ENCODE measurements at regions not wholly inside any gene's neighbourhood (a gene's known extent, or its start where the extent isn't known, plus 50 kb on each side); places are given as distances from the start of the nearest gene placed in this dataset.

DNA sequence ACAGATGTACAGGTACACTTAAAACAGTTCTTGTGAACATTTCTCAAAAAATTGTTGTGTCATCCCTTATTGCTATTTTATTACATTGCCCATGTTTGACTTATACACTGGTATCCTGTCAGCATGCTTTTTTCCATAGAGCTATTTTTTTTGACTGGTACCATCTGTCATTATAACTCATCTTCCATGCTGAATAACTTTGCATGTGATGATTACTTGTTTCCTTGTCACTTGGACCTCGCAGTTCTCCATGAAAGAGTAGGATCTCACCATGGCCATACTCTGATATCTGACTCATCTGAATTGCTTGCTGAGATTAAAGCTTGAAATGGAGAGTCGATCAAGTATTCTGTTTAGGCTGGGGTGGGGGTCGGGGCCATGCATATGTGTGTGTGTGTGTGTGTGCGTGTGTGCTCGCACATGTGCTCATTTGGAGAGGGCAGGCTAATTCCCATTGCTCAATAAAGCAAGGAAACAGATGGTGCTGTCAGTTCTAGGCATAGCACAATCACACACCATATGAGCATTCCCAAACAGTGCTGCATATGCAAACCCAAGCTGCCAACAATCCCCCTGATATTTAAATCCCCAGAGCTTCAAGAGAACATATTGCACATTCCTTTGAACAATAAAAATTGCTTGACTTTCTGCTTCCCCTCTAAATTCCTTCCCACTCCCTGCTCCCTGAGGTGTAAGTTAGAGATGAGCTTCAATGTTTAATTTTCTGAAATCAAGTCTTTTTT is 62.9 kb downstream of the NHLRC3 start:
- no peak for DNase-seq (ENCODE audit: low spot score)

DNA sequence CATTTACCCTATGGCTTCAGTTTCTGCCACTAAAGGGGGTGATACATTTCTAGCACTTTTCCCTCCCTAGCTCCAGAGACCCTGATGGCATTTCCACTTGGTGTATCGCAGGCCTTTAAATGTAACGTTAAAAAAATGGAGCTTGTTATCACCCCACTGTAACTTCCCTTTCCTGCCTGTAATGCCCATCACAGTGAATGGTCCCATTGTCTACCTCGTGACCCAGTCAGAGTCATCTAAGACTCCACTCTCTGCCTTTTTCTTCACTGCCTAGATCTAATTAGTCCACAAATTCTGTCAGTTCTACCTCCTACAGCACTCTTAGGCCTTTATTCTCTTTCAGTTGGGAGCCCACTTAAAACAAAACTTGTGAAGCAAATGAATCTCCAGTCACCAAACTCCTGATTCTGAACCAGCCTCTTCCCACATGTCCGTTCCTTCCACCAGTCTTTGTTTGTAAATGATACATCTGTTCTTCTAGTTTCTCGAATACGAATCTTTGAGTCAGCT is 64.8 kb downstream of the NHLRC3 start:
- no peak for DNase-seq (ENCODE audit: low spot score)

DNA sequence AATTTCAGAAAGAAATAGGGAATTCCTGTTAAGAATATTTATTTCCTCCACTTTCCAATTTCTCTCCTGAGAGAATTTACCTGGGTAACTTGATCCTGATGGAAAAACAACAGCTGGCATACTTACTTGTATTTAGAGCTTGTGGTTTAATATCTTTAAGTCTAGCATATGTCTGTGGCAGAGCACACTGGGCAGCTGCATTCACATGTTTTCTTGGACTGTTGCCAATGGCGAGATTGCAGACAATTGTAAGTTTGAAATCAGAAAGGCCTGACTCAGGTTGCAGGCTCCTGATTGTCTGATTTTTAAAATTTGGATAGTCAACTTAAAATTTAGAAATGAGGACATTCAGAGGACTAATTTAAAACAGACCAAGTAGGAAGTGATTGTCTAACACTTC is 66.9 kb downstream of the NHLRC3 start:
- peak; percentile 3 for DNase-seq (ENCODE audit: low spot score)

DNA sequence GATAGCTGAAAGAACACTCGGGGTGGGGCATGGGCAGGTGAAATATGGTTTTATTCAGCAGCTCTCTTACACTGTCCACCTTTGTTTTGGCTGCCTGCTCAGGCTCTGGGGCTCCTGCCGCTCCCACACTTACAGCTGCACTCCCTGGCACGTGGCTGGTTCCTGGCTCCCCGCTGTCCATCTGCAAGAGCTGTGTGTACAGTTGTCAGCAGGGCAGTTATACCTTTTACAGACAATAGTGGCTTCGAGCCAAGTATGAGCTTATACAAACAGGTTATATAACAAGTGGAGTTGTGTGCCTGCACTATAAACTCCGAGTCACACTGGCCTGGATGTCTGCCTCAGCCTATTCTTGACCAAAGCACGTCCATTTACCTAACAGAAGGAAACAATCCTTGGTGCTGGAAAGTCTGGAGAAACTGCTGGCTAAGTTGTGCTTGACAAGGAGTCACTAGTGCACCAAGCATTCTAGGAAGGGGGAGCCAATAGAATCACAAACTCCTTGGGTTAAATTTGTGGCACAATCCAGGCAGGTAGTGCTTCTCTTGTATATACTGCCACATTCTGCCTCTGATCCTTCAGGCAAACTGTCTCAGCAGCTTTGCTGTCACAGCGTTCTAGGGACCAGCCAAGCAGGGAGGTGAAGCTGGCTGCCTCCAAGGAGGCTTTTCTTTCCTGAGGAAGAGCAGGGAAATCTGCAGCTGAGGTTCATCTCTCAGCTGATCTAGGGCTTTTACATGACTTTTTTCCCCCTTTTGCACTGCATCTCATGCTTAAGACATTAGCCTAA is 68.2 kb downstream of the NHLRC3 start:
- DNase-seq (ENCODE audit: low spot score), result no peak

DNA sequence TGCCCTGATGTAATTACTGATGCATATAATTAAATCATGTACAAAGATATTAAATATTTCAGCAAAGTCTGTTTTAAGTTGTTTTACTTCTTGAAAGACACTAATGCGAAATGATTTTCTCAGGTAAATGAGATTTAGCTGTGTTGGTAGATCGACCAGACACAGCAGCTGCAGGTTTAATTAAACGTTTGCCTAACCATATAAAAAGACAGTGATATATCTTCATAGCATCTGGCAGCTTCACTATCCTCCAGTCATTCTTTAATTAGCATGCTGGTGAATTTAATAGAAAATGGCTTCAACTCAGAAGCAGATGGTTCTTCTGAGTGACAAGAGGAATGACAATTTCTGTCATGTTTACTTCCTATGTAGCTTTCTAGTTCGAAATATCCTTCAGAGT is 69.3 kb downstream of the NHLRC3 start:
- DNase-seq (ENCODE audit: low spot score), result no peak

DNA sequence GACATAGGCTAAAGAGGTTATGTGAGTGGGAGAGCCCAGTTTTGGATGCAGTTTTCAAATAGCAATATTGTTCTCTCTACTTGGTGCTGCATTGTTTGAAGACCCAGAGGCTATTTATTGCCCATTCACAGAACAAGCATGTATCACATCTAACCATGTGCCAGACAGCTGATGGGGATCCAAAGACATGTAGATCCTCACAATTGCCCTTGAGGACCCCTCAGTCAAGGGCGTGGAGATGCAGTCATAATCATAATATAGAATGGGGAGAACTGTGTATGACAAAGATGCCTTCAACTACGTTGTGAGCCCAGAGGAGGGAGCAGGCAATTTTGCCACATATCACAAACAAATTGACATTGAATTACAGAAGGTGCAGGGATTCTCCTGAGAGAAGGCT is 70.5 kb downstream of the NHLRC3 start:
- DNase-seq (ENCODE audit: low spot score), result no peak

DNA sequence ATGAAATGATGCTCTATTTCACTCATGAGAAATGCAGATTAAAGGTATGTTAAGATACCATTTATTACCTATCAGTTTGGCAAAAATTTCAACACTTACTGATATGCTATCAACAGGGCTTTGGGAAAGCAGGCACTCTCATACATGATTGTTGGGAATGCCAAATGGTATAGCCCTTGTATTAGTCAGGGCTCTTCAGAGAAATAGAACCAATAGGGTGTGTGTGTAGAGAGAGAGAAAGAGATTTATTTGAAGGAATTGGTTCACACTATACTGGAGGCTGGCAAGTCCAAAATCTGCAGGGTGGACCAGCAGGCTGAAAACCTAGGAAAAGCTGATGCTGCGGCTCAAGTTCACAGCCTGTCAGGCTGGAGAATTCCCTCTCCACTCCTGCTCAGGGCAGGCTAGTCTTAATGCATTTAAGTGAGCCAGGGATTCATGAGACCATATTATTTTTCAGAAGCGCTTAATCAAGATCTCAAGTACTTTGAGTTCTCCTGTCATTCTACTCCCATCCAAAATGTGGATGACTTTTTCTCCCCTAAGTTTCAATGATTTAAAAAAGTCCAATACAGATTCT is 72.4 kb downstream of the NHLRC3 start:
- DNase-seq (ENCODE audit: low spot score), result no peak

DNA sequence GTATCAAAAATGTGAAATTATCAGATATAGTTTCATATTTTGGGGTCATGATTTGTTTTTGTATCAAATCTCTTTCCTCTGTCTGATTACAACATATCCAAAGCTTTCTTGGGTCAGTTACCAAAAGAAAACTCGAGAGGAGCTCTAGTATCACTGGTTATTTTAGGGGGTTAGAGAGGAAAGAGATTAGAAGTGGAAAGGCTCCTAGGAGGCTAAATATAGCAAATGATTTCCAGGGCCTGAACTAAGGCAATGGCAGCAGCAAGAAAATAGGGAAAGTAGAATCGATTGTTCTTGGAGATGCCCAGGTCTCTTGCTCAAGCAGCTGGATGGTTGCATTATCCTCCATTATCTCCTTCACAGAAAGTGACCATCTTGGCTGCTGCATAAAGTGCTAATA is 72.9 kb downstream of the NHLRC3 start:
- no peak for DNase-seq (ENCODE audit: low spot score)

DNA sequence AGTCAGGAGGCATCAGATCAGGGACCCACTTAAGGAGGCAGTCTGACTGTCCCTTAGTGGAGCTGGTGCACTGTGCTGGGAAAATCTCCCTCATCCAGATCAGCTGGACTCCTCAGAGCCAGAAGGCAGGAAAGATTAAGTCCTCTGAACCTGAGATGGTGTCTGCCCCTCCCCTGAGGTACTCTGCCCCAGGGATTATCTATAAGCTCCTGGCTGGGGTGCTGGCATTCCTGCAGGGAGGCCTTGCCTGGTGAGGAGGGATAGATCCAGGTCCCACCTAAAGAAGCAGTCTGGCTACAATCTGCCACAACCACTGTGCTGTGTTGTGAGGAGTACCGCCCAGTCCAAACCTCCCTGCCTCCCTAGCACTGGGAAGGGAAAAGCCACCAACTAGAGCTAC is 81.2 kb downstream of the NHLRC3 start:
- DNase-seq (ENCODE audit: low spot score), result no peak

DNA sequence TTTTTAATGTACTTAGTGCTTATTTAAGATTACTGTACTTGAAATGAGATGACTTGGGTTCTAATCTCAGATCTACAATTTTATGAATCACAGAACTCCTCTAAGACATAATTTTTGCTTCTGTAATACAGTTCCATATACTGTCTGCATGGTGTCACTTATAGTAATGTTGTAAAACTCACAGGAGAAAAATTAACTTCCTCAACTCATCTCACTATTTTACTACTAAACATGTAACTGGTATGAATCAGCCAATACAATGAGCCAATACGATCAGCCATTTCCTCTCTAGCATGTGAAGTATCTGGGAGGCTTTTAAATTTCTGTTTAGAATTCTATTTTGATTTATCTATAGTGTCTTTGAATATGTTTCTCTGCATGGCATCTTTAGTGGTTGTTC is 85.3 kb downstream of the NHLRC3 start:
- no peak for DNase-seq (ENCODE audit: low spot score)

DNA sequence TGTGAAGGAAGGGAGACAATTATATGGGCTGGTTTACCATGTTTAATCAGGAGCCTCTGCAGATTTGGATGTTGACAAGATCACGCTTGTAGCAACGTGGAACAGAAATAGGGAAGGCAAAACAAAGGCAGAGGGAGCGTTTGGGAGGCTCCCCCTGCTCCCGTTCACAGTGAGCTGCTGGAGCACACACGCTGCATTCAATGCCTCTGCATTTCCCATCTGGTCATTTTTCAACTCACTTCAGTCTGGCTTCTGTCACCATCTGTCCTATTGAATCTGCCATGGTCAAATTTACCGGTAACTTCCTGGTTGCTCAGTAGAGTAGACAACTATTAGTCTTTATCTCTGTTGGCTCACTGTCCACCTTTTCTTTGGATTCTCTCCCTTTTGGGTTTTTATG is 91.0 kb downstream of the NHLRC3 start:
- DNase-seq (ENCODE audit: low spot score), result no peak

DNA sequence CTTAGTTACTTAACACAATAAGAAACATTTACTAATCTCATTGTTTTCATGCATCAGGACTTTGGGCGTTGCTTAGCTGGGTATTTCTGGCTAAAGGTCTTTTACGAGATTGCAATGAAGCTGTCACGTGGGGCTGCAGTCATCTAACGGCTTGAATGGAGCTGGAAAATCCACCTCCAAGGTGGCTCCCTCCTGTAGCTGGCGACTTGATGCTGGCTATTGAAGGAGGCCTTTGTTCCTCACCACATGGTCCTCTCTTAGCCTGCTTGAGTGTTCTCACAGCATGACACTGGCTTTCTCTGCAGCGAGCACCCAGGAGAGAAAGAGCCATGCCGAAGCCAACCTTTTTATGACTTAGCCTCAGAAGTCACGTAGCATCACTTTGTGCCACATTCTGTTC is 92.0 kb downstream of the NHLRC3 start:
- no peak for DNase-seq (ENCODE audit: low spot score)

DNA sequence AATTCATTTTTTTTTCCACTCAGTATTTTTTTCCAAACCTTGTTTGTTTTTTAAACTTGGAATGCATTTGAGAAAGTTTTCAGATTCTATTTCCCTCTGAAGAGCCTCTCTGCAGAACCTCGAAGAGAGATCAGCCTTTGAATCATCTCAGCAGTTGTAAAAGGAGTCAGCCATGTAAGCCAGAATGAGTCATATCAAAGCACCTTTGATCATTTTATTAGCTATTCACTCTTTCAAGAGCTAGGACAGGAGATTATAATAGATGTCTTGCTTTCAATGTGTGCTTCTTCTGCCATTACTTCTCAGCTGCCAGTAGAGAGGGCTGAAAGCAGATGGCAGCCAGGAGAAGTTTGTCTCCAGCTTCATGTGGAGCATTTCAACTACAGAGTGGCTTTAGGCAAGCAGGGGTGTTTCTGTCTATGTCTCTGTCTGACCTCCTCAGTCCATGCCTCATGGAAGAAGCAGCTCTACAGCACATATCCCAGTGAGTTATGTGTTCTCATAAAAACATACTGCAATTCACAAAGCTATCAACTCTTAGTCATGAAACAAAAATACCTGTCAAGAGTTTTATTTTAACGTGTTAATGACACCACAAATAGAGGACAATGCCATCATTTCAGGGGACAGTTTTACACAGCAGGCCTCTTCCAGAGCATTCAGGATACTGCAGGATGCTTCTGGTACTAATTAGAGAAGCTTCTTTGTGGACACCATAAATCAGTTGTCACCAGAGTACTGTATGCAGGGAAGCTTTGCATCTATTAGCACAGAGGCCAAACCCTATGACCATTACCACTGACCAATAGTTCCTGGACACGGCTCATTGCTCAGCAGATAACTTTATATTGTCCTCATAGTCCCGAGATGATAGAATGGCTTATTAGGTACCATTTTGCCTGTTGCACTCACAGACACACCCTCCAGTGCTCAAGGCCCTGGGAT is 94.3 kb downstream of the NHLRC3 start:
- no peak for DNase-seq (ENCODE audit: low spot score)

DNA sequence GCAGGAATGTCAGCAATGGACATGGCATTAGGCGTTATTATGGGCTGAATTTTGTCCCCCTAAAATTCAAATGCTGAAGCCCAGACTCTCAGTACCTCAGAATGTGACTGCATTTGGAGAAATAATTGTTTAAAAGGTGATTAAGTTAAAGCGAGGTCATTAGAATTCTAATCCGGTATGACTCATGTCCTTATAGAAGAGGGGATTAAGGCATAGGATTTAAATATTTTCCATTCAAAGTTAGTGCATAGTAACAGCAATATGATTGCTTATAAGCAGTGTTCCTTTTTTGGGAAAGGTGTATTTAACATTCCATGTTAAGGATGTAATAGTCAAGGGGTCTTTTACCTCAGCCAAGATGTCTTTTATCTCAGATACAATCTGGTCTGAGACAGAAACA is 95.5 kb downstream of the NHLRC3 start:
- DNase-seq (ENCODE audit: low spot score), result no peak

DNA sequence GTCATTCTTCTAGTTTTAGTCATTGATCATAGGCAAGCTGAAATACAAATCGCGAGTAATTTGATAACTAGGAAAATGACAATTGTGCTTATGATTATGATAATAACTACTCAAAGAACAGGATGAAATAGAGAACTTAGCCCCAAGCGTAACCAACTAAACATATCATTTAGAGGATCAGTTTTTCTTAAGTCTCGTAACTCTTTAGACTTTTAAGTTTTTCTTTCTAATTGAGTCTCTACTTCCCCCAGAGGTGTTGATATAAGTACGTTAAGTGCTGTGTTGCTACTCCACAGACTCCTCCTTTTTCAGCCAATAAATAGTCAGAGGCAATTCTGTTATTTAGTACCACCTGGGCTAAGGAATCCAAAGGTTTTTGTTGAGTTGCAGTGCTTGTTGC is 96.3 kb downstream of the NHLRC3 start:
- DNase-seq (ENCODE audit: low spot score), result no peak

DNA sequence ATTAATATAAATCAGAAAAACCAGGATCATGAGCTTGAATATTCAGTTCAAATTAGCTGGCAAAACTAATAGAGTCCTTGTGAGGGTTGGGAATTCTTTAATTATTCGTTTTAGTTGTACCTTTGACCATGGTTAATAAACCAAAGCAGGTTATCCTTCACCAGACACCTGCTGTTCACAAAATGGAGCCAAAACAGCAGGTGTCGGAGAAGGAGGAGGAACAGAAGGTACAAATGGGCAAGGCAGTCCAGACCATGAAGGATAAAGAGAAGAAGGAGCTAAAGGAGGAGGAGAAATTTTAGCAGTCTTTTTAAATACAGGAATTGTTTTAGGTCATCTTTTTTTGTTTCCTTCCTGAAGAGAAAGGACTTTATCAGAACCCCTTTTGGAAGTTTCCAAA is 106.1 kb downstream of the NHLRC3 start:
- no peak for DNase-seq (ENCODE audit: low spot score)

DNA sequence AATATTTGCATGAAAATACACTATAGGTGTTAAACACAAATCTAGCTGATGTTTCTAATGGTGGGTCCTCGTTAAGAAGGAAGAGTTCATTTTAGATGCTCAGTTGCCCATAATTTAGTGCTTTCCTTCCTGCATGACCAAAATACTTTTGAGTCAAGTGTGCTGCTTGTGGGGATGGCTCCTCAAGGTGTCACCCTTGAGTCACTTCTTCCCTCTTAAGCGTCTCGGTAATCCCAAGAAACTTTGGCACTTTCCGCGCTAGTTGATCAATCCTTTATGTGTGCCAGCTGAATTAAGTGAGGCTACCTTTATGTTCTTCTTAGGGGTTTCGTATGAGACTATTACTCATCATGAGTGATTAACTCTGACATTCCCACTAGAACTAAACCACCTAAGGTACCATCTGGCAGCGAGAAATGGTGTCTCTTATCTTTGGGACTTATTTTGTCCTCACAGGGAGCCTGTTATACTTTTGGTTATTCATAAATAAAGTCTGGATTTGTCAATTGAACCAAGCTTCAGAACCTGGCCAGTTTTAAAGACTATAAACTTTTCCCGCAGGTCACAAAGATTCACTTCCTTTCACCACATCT is 106.8 kb downstream of the NHLRC3 start:
- DNase-seq (ENCODE audit: low spot score), result peak; percentile 20

DNA sequence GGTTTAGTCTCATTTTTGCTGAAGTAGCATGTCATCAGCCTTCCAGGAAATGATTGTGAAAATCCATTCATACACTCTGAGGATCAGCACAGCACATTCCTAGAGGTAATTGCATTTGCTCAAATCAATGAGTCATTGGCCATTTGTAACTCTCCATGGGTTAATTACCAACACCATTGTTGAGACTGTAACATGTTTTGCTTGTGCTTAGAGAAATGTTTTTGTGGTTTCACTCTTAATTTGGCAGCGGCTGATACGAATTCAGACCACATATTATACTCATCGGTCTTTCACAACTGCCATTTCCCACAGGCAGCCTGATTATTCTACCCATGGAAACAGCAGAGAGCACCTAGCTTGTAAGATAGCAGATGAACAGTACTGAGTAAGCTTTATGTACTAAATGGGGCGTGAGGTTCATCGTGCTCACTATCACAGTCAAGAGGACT is 110.3 kb downstream of the NHLRC3 start:
- peak; percentile 61 for DNase-seq (ENCODE audit: low spot score)

DNA sequence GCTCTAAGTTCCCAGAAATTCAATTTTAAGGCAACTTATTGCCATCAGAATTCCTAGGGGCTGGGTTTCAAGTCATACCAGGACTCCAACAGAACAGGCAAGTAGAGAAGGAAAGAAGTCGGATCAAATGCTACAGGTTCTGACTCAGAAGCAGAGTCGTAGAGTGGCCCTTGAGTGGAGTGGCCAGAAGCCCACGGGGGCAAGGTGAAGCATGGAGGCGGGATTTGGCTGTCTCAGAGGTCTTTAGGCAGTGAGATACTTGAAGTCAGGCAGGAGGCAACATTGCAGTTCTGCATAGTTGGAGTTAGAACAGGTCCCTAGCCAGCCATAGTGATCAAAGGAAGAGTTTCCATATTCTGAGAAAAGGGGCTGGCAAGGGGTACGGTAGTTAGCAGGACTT is 111.6 kb downstream of the NHLRC3 start:
- DNase-seq (ENCODE audit: low spot score), result no peak

DNA sequence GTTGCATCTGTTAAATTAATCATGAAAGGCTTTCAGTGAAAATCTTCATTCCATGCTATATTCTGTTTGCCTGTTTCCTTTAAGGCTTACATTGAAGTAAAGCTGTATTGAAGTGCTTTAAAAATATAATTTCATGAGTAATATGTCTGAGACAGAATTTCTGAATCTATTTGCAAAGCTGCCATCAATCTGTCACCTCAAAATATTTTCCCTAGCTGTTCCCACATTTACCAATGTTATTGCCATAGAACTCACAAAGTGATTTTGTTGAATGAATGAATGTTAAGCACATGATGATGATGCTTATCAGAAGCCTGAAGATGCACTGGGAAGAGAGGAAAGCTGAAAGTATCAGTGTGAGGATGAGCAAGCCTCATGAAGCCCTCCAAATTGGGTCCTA is 115.8 kb downstream of the NHLRC3 start:
- DNase-seq (ENCODE audit: low spot score), result no peak

DNA sequence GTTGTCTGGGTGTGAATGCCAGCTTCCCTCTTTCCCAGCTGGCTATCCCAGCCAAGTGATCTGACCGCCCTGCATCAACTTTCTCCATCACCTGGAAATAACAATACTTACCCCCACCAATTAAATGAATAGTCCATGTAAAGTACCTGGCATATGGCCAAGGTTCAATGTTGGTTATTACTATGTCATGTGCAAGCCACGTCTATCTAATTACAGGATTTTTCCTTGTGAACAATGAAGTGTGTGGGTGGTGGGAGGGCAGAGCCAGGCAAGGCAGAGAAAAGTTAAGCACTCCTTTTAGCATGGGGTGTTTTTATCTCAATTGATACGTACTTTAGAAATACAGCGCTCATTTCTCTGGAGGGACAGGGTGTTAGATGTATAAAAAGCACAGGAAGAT is 121.1 kb downstream of the NHLRC3 start:
- DNase-seq (ENCODE audit: low spot score), result no peak
